H9 (cell line): ENCODE measurements at regions not wholly inside any gene's neighbourhood (a gene's known extent, or its start where the extent isn't known, plus 50 kb on each side); places are given as distances from the start of the nearest gene placed in this dataset.

ENCODE experiments used
- DNase-seq: peaks from one replicate; pipeline ENCODE4 v3.0.0-alpha.2; 2017
- H2AFZ ChIP-seq: one replicate; pipeline ENCODE4 v1.6.1; 2013; ENCODE audit warnings: mild to moderate bottlenecking, low read length, control low read depth, moderate library complexity
- H2AK5ac ChIP-seq: 2 replicates; pipeline ENCODE4 v1.6.1; 2013; ENCODE audit warnings: low read length, control low read depth, mixed read lengths; ENCODE audit not compliant: insufficient read length
- H2BK120ac ChIP-seq: one replicate; pipeline ENCODE4 v1.6.1; 2013; ENCODE audit warnings: low read depth, mild to moderate bottlenecking, low read length, control low read depth, inconsistent platforms; ENCODE audit not compliant: poor library complexity, severe bottlenecking
- H2BK12ac ChIP-seq: 2 replicates; pipeline ENCODE4 v1.6.1; 2013; ENCODE audit warnings: low read length, control low read depth, mixed read lengths, low read depth; ENCODE audit not compliant: insufficient read length
- H2BK15ac ChIP-seq: 2 replicates; pipeline ENCODE4 v1.6.1; 2013; ENCODE audit warnings: low read depth, low read length, control low read depth
- H2BK20ac ChIP-seq: one replicate; pipeline ENCODE4 v1.6.1; 2013; ENCODE audit warnings: low read depth, mild to moderate bottlenecking, low read length, control low read depth, inconsistent platforms; ENCODE audit not compliant: poor library complexity, severe bottlenecking
- H2BK5ac ChIP-seq: 2 replicates; pipeline ENCODE4 v1.6.1; 2013; ENCODE audit warnings: low read length, control low read depth, mixed read lengths; ENCODE audit not compliant: insufficient read length
- H3K14ac ChIP-seq: 2 replicates; pipeline ENCODE4 v1.6.1; 2013; ENCODE audit warnings: low read length, control low read depth; ENCODE audit not compliant: insufficient read depth
- H3K18ac ChIP-seq: 2 replicates; pipeline ENCODE4 v1.6.1; 2013; ENCODE audit warnings: low read depth, mild to moderate bottlenecking, mixed read lengths, low read length, control low read depth; ENCODE audit not compliant: insufficient read length
- H3K23ac ChIP-seq: 2 replicates; pipeline ENCODE4 v1.6.1; 2013; ENCODE audit warnings: low read length, control low read depth, mixed read lengths, low read depth; ENCODE audit not compliant: insufficient read length
- H3K23me2 ChIP-seq: 2 replicates; pipeline ENCODE4 v1.6.1; 2013; ENCODE audit warnings: low read depth, mild to moderate bottlenecking, mixed read lengths, low read length, control low read depth; ENCODE audit not compliant: insufficient read length, poor library complexity, severe bottlenecking
- H3K27ac ChIP-seq: 2 replicates; pipeline ENCODE4 v1.5.1; 2013; ENCODE audit warnings: low read length, control low read depth, mixed read lengths, low read depth; ENCODE audit not compliant: insufficient read length
- H3K27me3 ChIP-seq: 2 replicates; pipeline ENCODE4 v1.6.1; 2013; ENCODE audit warnings: low read length, control low read depth, inconsistent platforms; ENCODE audit not compliant: insufficient read depth
- H3K4ac ChIP-seq: 2 replicates; pipeline ENCODE4 v1.6.1; 2013; ENCODE audit warnings: low read depth, mild to moderate bottlenecking, control low read depth, inconsistent platforms, low read length, moderate library complexity
- H3K4me1 ChIP-seq: 2 replicates; pipeline ENCODE4 v1.6.1; 2013; ENCODE audit warnings: low read length, control low read depth, inconsistent platforms; ENCODE audit not compliant: insufficient read depth
- H3K4me2 ChIP-seq: 2 replicates; pipeline ENCODE4 v1.6.1; 2013; ENCODE audit warnings: low read length, control low read depth, mixed read lengths; ENCODE audit not compliant: insufficient read length, insufficient read depth
- H3K56ac ChIP-seq: 2 replicates; pipeline ENCODE4 v1.6.1; 2013; ENCODE audit warnings: low read depth, mild to moderate bottlenecking, mixed read lengths, low read length, control low read depth; ENCODE audit not compliant: insufficient read length
- H3K79me1 ChIP-seq: 2 replicates; pipeline ENCODE4 v1.6.1; 2013; ENCODE audit warnings: low read depth, mild to moderate bottlenecking, moderate library complexity, low read length, control low read depth, inconsistent platforms; ENCODE audit not compliant: insufficient read depth, poor library complexity, severe bottlenecking
- H3K79me2 ChIP-seq: 2 replicates; pipeline ENCODE4 v1.6.1; 2013; ENCODE audit warnings: low read length, control low read depth, inconsistent platforms; ENCODE audit not compliant: insufficient read depth
- H3K9ac ChIP-seq: 2 replicates; pipeline ENCODE4 v1.6.1; 2013; ENCODE audit warnings: low read length, control low read depth, mixed read lengths; ENCODE audit not compliant: insufficient read length; ENCODE audit errors: extremely low read depth
- H3K9me3 ChIP-seq: one replicate; pipeline ENCODE4 v1.6.1; 2013; ENCODE audit warnings: low read depth, low read length, inconsistent platforms; ENCODE audit not compliant: control insufficient read depth
- H3T11ph ChIP-seq: one replicate; pipeline ENCODE4 v1.6.1; 2013; ENCODE audit warnings: mild to moderate bottlenecking, low read length, control low read depth, inconsistent platforms
- H4K20me1 ChIP-seq: one replicate; pipeline ENCODE4 v1.6.1; 2013; ENCODE audit not compliant: control insufficient read depth, insufficient read length, insufficient read depth
- H4K5ac ChIP-seq: 2 replicates; pipeline ENCODE4 v1.6.1; 2013; ENCODE audit warnings: low read depth, mild to moderate bottlenecking, mixed read lengths, low read length, control low read depth; ENCODE audit not compliant: insufficient read length
- H4K8ac ChIP-seq: replicated peaks from 2 replicates; pipeline ENCODE4 v1.6.1; 2013; ENCODE audit warnings: low read length, control low read depth, mixed read lengths, low read depth; ENCODE audit not compliant: insufficient read length
- H4K91ac ChIP-seq: 2 replicates; pipeline ENCODE4 v1.6.1; 2013; ENCODE audit warnings: low read depth, mild to moderate bottlenecking, moderate library complexity, mixed read lengths, low read length, control low read depth; ENCODE audit not compliant: insufficient read length
- H3K27ac Mint-ChIP-seq, 3 experiments: 2 replicates in 2 of 3; 3 replicates in 1 of 3; pipeline ENCODE4 v1.8.0; 2020 to 2021; ENCODE audit warnings: mixed read lengths in 3 of 3, mild to moderate bottlenecking in 1 of 3, moderate library complexity in 1 of 3
- H3K27me3 Mint-ChIP-seq: 2 replicates; pipeline ENCODE4 v1.8.0; 2021; ENCODE audit warnings: low read depth, mild to moderate bottlenecking, moderate library complexity, mixed read lengths
- H3K36me3 Mint-ChIP-seq, 3 experiments: 2 replicates in 2 of 3; 3 replicates in 1 of 3; pipeline ENCODE4 v1.8.0; 2020 to 2021; ENCODE audit warnings: low read depth in 3 of 3, mixed read lengths in 3 of 3; ENCODE audit not compliant: insufficient read depth in 1 of 3
- H3K4me1 Mint-ChIP-seq, 2 experiments: 2 replicates each; pipeline ENCODE4 v1.8.0; 2020; ENCODE audit warnings: mixed read lengths in 2 of 2
- H3K4me3 Mint-ChIP-seq, 2 experiments: 2 replicates in 1 of 2; 3 replicates in 1 of 2; pipeline ENCODE4 v1.8.0; 2020 to 2021; ENCODE audit warnings: mild to moderate bottlenecking in 2 of 2, mixed read lengths in 2 of 2, moderate library complexity in 1 of 2
- H3K9me3 Mint-ChIP-seq, 2 experiments: 2 replicates in 1 of 2; 3 replicates in 1 of 2; pipeline ENCODE4 v1.8.0; 2020; ENCODE audit warnings: mild to moderate bottlenecking in 2 of 2, mixed read lengths in 2 of 2, moderate library complexity in 1 of 2
- WGBS: extraction: QIAGEN DNeasy Blood & Tissue Kit; methylation state at CpG from one replicate; pipeline ENCODE4 v1.1.7; 2013; ENCODE audit warnings: missing lambda C conversion rate, low lambda C conversion rate, mixed read lengths; ENCODE audit not compliant: insufficient read length; ENCODE audit errors: extremely low coverage; 5-methylcytosine and 5-hydroxymethylcytosine counted together
- TF ChIP-seq, protein P1 (sequence below): fragments of 200-600 bp; sonication (generic); conservative IDR thresholded peaks from 3 replicates; pipeline ENCODE4 v1.8.0; 2021; ENCODE audit warnings: antibody characterized with exemption, mild to moderate bottlenecking

DNA sequence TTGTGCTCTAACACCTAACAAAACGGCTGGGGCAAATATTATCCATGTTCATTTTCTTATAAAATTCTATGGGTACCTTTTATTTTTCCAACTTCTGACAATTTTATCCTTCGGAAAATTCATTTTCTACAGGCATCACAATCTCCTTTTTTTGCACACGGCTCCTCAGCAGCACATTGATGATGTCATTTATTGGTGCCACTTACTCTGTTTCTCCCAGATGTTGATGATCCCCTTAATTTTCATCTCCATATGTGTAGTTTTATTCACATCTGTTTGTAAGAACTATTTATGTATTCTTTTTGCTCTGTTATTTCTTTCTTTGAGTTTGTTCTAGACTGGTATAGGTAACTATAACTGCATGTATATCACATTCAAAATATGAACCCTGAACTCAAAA lies 1660.8 kb upstream of the DDX18 start:
- Mint-ChIP-seq H3K9me3 (peaks cover 12 to 17% of the 10 kb centered on the region in 2 experiments), H3K36me3 (peaks cover 0 to 4% (median 0%) of the 10 kb centered on the region in 3 experiments; a peak in 2 of 7 replicates)

More for the DNA sequence above, 1660.8 kb upstream of the DDX18 start:
- Mint-ChIP-seq H3K4me1 (no peaks in the 10 kb centered on the region), H3K27ac (no peak overlapping the region), H3K4me3 (no peak overlapping the region), H3K27me3 (peaks cover 72% of the 10 kb centered on the region)
- Histone ChIP-seq H3K27ac (no peak overlapping the region), H3K4me1 (no peaks in the 10 kb centered on the region), H3K14ac (no peak overlapping the region), H3K79me2 (no peaks in the 10 kb centered on the region), H3K18ac (no peak overlapping the region), H3K23ac (no peak overlapping the region), H3T11ph (no peak overlapping the region), H2BK120ac (no peak overlapping the region), H2AFZ (no peak overlapping the region), H2BK15ac (no peak overlapping the region), H4K91ac (no peak overlapping the region), H3K4ac (no peak overlapping the region), H2BK5ac (no peak overlapping the region), H3K56ac (no peak overlapping the region), H2AK5ac (no peak overlapping the region), H4K20me1 (no peaks in the 10 kb centered on the region), H3K79me1 (no peaks in the 10 kb centered on the region), H3K27me3 (peaks cover 19% of the 10 kb centered on the region; the same call in 1 of the 2 replicates), H3K4me2 (no peak overlapping the region), H3K9ac (no peak overlapping the region), H4K5ac (no peak overlapping the region), H3K23me2 (no peaks in the 10 kb centered on the region), H4K8ac (no peak overlapping the region), H2BK12ac (no peak overlapping the region), H2BK20ac (no peak overlapping the region), H3K9me3 (no peaks in the 10 kb centered on the region)
- TF ChIP-seq, protein P1, sequence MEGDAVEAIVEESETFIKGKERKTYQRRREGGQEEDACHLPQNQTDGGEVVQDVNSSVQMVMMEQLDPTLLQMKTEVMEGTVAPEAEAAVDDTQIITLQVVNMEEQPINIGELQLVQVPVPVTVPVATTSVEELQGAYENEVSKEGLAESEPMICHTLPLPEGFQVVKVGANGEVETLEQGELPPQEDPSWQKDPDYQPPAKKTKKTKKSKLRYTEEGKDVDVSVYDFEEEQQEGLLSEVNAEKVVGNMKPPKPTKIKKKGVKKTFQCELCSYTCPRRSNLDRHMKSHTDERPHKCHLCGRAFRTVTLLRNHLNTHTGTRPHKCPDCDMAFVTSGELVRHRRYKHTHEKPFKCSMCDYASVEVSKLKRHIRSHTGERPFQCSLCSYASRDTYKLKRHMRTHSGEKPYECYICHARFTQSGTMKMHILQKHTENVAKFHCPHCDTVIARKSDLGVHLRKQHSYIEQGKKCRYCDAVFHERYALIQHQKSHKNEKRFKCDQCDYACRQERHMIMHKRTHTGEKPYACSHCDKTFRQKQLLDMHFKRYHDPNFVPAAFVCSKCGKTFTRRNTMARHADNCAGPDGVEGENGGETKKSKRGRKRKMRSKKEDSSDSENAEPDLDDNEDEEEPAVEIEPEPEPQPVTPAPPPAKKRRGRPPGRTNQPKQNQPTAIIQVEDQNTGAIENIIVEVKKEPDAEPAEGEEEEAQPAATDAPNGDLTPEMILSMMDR = no peak
- DNase-seq = no peak
- WGBS = no CpG with 5 or more reads among the region's 3 CpGs
